Brain microvascular endothelial cell (primary cell): ENCODE measurements at regions not wholly inside any gene's neighbourhood (a gene's known extent, or its start where the extent isn't known, plus 50 kb on each side); places are given as distances from the start of the nearest gene placed in this dataset.

Experiments used
- DNase-seq: peaks from one replicate; pipeline ENCODE4 v3.0.0-alpha.2; 2020
- H3K27ac ChIP-seq: fragments of 250-450 bp; sonication (Bioruptor Pico); 2 replicates; pipeline ENCODE4 v1.5.1; 2020; ENCODE audit warnings: mild to moderate bottlenecking, moderate library complexity
- H3K27me3 ChIP-seq: fragments of 250-450 bp; sonication (Bioruptor Pico); replicated peaks from 2 replicates; pipeline ENCODE4 v1.5.1; 2020; ENCODE audit warnings: mild to moderate bottlenecking
- H3K36me3 ChIP-seq: fragments of 250-450 bp; sonication (Bioruptor Pico); replicated peaks from 2 replicates; pipeline ENCODE4 v1.5.1; 2020; ENCODE audit warnings: mild to moderate bottlenecking
- H3K4me3 ChIP-seq: 2 replicates; pipeline ENCODE4 v1.5.1; 2011; ENCODE audit warnings: low read depth, mild to moderate bottlenecking, control low read depth, low read length, moderate library complexity
- CTCF ChIP-seq: IDR thresholded peaks from 2 replicates; pipeline ENCODE4 v1.5.1; 2011; ENCODE audit warnings: low read depth, mild to moderate bottlenecking, moderate library complexity, low read length, control low read depth, inconsistent platforms; ENCODE audit errors: missing control alignments
- in situ Hi-C: cut with HindIII; loops from 2 replicates; pipeline ENCODE4 v1.10.0; 2017; ENCODE audit warnings: low sequenced_read_pairs, low pct_ligation_motif_present

- H3K27me3 ChIP-seq, result no peaks in the 10 kb centered on the region
- H3K27ac ChIP-seq, result no peak overlapping the region
- in situ Hi-C loops, result no loop called here
- TF ChIP-seq CTCF, result no peak
- DNase-seq, result peak; percentile 8
- no peaks in the 10 kb centered on the region for H3K36me3 ChIP-seq
- no peak overlapping the region for H3K4me3 ChIP-seq
Measured at GRCh38 chr17:69637446-69638156, 223.1 kb downstream of the MAP2K6 start.

GRCh38 chr17:69639096-69639495 is 224.6 kb downstream of the MAP2K6 start:
- Histone ChIP-seq H3K27ac (no peak overlapping the region), H3K27me3 (no peaks in the 10 kb centered on the region), H3K4me3 (no peak overlapping the region), H3K36me3 (no peaks in the 10 kb centered on the region)
- in situ Hi-C loops, result no loop called here
- TF ChIP-seq CTCF, result no peak
- no peak for DNase-seq

GRCh38 chr17:69640073-69640472 is 225.6 kb downstream of the MAP2K6 start:
- Histone ChIP-seq H3K27ac (no peak overlapping the region), H3K27me3 (no peaks in the 10 kb centered on the region), H3K36me3 (no peaks in the 10 kb centered on the region), H3K4me3 (no peak overlapping the region)
- DNase-seq, result no peak
- TF ChIP-seq CTCF, result no peak
- in situ Hi-C loops, result no loop called here

- no peaks in the 10 kb centered on the region for H3K36me3 ChIP-seq
- in situ Hi-C loops, result no loop called here
- no peak overlapping the region for H3K27ac ChIP-seq
- no peak for DNase-seq
- no peak for TF ChIP-seq CTCF
- no peak overlapping the region for H3K4me3 ChIP-seq
- H3K27me3 ChIP-seq, result no peaks in the 10 kb centered on the region
Measured at GRCh38 chr17:69643686-69644085, 229.2 kb downstream of the MAP2K6 start.

- DNase-seq, result no peak
- Histone ChIP-seq H3K4me3 (no peak overlapping the region), H3K36me3 (no peaks in the 10 kb centered on the region), H3K27me3 (no peaks in the 10 kb centered on the region), H3K27ac (no peak overlapping the region)
- in situ Hi-C loops, result no loop called here
- no peak for TF ChIP-seq CTCF
Measured at GRCh38 chr17:69646729-69647128, 232.2 kb downstream of the MAP2K6 start.

GRCh38 chr17:69650881-69651280 is 236.4 kb downstream of the MAP2K6 start:
- H3K36me3 ChIP-seq, result no peaks in the 10 kb centered on the region
- in situ Hi-C loops, result no loop called here
- no peak overlapping the region for H3K4me3 ChIP-seq
- no peak for DNase-seq
- H3K27me3 ChIP-seq, result no peaks in the 10 kb centered on the region
- H3K27ac ChIP-seq, result no peak overlapping the region
- TF ChIP-seq CTCF, result no peak
